Vagina (tissue), 2 donors: ENCODE measurements at regions not wholly inside any gene's neighbourhood (a gene's known extent, or its start where the extent isn't known, plus 50 kb on each side); places are given as distances from the start of the nearest gene placed in this dataset.

Experiments used
- POLR2A ChIP-seq, 2 donors: fragments of 450-650 bp; IDR thresholded peaks; one replicate each; pipeline ENCODE4 v1.6.1; 2017; ENCODE audit warnings: antibody characterized with exemption in 2 of 2, mild to moderate bottlenecking in 2 of 2, moderate library complexity in 2 of 2
- POLR2AphosphoS5 ChIP-seq, 2 donors: sonication (generic); formaldehyde crosslinking; IDR thresholded peaks; one replicate each; pipeline ENCODE4 v1.9.0; 2017; ENCODE audit warnings: antibody characterized with exemption in 2 of 2, mild to moderate bottlenecking in 2 of 2, low read depth in 1 of 2; ENCODE audit not compliant: insufficient read depth in 1 of 2

DNA sequence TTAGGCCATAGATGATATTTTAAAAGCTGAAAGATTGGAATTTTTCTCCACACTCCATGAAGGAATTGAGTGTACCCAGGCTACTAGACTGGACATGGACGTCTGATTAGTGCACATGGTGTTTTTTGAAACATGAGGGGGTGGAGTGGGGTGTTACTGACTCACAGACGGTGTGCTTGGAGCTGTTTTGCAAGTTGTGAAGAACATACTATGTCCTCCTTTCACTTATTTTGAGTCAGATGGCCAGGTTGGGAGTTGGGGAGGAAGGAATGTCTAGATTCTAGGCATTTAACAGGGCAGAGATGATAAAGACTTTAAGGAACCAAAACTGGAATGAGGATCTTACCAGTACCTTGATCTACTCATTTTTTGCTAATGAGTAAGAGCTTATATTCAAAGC is 158.1 kb upstream of the MTNR1B start:
- TF ChIP-seq POLR2AphosphoS5 (IDR thresholded peaks at IDR 0.05; ENCODE audit: insufficient read depth in 1 of 2, low read depth in 1 of 2) (no peak), POLR2A (IDR thresholded peaks at IDR 0.05) (no peak)
